NB4 (cell line): ENCODE measurements at regions not wholly inside any gene's neighbourhood (a gene's known extent, or its start where the extent isn't known, plus 50 kb on each side); places are given as distances from the start of the nearest gene placed in this dataset.

ENCODE experiments used
- DNase-seq: peaks from one replicate; pipeline ENCODE4 v3.0.0; 2010; ENCODE audit warnings: low read depth
- H3K4me3 ChIP-seq: one replicate; pipeline ENCODE4 v1.5.1; 2011; ENCODE audit warnings: mild to moderate bottlenecking, low read depth, low read length, moderate library complexity
- CTCF ChIP-seq: IDR thresholded peaks from one replicate; pipeline ENCODE4 v1.5.1; 2012; ENCODE audit warnings: low read depth, low read length
- MAX ChIP-seq: IDR thresholded peaks from 2 replicates; pipeline ENCODE4 v1.6.1; 2011; ENCODE audit warnings: low read depth, low read length
- MYC ChIP-seq: IDR thresholded peaks from 2 replicates; pipeline ENCODE4 v1.6.1; 2011; ENCODE audit warnings: low read depth, low read length
- POLR2A ChIP-seq: IDR thresholded peaks from 2 replicates; pipeline ENCODE4 v1.6.1; 2011; ENCODE audit warnings: mild to moderate bottlenecking; ENCODE audit not compliant: insufficient read length; ENCODE audit errors: extremely low read depth

GRCh38 chr6:10330515-10330914 lies 84.4 kb downstream of the TFAP2A start:
- DNase-seq, result no peak
- no peak overlapping the region for H3K4me3 ChIP-seq
- TF ChIP-seq CTCF (no peak), POLR2A (no peak)

GRCh38 chr6:10323018-10323417 lies 91.9 kb downstream of the TFAP2A start:
- DNase-seq, result no peak
- TF ChIP-seq CTCF, result no peak
- TF ChIP-seq MYC, result no peak
- TF ChIP-seq MAX, result no peak
- no peak for TF ChIP-seq POLR2A
- no peak overlapping the region for H3K4me3 ChIP-seq

- no peak overlapping the region for H3K4me3 ChIP-seq
- DNase-seq, result no peak
- TF ChIP-seq CTCF (no peak), MAX (no peak), POLR2A (no peak), MYC (no peak)
Observed at GRCh38 chr6:10320291-10320690, 94.6 kb downstream of the TFAP2A start.

GRCh38 chr6:10316373-10316721 lies 98.5 kb downstream of the TFAP2A start:
- H3K4me3 ChIP-seq, result no peak overlapping the region
- no peak for DNase-seq
- TF ChIP-seq CTCF (no peak), MAX (no peak), MYC (no peak), POLR2A (no peak)

GRCh38 chr6:10315658-10316372 lies 99.1 kb downstream of the TFAP2A start:
- no peak for TF ChIP-seq MAX
- no peak for TF ChIP-seq CTCF
- no peak for TF ChIP-seq MYC
- no peak for TF ChIP-seq POLR2A
- no peak overlapping the region for H3K4me3 ChIP-seq
- DNase-seq, result no peak

- no peak overlapping the region for H3K4me3 ChIP-seq
- DNase-seq, result no peak
- TF ChIP-seq POLR2A (no peak), MYC (no peak), CTCF (no peak), MAX (no peak)
Observed at GRCh38 chr6:10315034-10315433, 99.8 kb downstream of the TFAP2A start.
